GM21360 (cell line): ENCODE measurements at regions not wholly inside any gene's neighbourhood (a gene's known extent, or its start where the extent isn't known, plus 50 kb on each side); places are given as distances from the start of the nearest gene placed in this dataset.
"Not testable (repeated sequence)": the region's sequence is repeated elsewhere in the genome, so short reads cannot be mapped to it uniquely, and the experiment has no call there.

Experiments used
- ATAC-seq: cut with Tn5 transposase; IDR thresholded peaks from one replicate; pipeline ENCODE4 v1.9.1; 2021; ENCODE audit warnings: mild to moderate bottlenecking, moderate library complexity; ENCODE audit not compliant: unreplicated experiment

DNA sequence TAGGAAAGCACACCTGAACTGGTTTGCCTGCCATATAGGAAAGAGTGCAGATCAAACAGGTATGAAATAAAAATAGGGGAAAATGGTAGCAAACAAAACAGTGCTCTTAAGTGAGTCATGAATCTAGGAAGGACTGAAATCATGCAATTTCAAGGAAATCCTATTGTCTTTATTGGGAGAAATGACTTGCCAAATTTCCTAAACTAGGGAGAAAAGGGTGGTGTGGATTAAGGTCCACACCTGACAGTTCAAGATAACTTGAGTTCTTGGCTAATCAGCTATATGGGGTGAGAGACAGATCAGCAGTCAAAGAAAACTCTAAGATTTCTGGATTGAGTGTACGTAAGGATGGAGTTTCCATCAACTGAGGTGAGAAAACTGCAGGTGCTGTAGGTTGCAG lies 101.1 kb downstream of the PRKAB2 start:
- no peak for ATAC-seq

DNA sequence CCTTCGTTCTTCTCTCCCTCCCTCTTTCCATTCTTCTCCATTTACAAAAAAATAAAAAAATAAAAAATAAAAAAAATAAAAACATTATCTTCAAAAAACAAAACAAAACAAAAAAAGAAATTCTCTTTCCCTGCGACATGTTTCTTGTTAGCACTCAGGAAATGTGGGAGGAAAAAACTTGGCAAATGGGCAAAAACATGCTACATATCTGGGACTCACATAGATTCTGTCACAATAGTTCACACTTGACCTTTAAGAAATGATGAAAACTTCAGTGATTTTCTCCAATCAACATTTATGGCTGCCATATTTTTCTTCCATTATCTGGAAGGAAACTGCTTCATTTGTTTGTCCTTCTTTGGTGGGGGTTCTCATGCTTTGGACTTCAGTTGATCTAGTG lies 109.3 kb downstream of the PRKAB2 start:
- ATAC-seq: no peak

DNA sequence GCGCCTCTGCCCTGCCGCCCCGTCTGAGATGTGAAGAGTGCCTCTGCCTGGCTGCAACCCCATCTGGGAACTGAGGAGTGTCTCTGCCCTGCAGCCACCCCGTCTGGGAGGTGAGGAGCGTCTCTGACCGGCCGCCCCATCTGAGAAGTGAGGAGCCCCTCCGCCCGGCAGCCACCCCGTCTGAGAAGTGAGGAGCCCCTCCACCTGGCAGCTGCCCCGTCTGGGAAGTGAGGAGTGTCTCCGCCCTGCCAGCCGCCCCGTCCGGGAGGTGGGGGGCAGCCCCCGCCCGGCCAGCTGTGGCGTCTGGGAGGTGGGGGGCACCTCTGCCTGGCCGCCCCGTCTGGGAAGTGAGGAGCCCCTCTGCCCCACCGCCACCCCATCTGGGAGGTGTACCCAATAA lies 110.4 kb downstream of the PRKAB2 start:
- not testable (repeated sequence) for ATAC-seq

DNA sequence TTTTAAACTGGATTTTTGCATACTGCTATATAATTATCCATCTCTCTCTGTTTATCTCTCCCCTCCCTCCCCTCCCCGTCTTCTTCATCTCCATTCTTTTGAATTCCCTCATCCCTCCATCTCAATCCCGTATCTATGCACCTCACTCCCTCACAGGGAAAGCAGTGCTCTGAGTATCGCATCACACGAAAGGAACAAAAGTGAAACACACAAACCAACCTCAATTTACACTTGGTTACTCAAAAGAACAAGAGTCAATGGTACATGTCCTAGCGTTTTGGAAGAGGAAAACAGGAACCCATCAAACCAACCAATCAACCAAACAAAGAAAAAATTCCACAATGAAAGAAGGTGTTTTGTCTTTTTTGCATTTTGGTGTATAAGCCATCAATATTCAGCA lies 115.1 kb downstream of the NBPF12 start:
- no peak for ATAC-seq

DNA sequence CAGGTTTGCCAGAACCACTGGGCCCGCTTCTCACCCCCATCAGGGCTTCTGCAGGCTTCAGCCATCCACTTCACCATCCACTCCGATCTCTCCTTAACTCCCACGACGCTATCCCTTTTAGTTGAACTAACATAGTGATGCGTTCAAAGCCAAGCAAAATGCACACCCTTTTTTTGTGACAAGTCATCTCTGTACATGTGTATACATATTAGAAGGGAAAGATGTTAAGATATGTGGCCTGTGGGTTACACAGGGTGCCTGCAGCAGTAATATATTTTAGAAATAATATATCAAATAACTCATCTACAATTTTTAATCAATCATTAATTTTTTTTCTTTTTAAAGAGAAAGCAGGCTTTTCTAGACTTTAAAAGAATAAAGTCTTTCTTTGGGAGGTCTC lies 114.6 kb downstream of the NBPF12 start:
- no peak for ATAC-seq

DNA sequence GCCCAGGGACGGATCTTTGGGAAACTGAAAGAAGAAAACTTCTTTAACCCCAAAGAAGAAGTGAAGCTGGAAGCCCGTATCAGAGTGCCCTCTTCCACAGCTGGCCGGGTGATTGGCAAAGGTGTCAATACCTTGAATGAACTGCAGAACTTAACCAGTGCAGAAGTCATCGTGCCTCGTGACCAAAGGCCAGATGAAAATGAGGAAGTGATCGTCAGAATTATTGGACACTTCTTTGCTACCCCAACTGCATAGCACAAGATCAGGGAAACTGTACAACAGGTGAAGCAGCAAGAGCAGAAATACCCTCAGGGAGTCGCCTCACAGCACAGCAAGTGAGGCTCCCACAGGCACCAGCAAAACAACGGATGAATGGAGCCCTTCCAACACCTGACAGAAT lies 114.0 kb downstream of the NBPF12 start:
- ATAC-seq: no peak

DNA sequence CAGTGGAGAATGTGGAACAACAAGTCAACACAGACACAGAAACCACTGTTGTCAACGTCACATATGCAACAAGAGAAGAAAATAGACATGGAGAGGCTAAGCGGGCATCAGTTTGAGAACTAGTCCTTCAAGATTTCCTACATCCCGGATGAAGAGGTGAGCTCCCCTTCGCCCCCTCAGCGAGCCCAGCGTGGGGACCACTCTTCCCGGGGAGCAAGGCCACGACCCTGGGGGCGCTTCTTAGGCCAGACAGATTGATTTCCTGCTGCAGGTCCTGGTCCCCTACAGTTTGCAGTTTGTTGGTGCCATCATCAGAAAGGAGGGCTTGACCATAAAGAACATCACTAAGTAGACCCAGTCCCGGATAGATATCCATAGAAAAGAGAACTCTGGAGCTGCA lies 113.0 kb downstream of the NBPF12 start:
- ATAC-seq: no peak

DNA sequence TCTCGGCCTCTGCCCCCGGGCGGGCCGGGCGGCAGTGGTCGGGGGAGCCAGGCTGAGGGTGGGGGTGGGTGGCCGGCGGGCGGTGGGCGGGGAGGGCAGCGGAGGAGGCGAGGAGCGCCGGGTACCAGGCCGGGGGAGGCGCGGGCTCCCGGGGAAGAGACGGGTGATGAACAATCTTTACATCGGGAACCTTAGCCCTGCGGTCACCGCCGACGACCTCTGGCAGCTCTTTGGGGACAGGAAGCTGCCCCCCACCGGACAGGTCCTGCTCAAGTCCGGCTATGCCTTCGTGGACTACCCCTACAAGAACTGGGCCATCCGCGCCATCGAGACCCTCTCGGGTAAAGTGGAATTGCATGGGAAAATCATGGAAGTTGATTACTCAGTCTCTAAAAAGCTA lies 112.5 kb downstream of the NBPF12 start:
- no peak for ATAC-seq

DNA sequence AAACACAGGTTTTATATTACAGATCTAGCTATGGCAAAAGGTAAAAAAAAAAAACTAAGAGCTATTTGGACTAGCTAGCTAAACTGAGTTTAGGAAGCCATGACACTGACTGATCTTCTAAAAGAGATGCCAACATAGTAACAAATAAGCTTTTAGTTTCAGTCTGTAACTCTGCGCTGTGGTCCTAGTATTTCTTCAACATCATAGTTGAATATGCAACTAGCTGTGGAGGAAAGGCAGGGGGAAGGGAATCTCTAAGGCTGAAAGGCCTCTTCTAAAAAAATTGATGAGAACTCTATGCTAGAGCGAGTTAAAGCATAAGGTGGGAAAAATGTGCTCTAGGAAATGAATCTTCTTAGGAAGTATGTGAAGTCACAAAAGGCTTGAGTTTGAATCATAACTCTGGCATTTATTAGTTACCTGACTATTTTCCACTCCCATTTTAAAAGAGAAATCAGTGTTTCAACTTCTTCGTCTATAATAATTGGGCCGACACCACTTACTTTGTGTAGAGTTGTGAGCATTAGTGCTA lies 108.8 kb downstream of the NBPF12 start:
- ATAC-seq: not testable (repeated sequence)

DNA sequence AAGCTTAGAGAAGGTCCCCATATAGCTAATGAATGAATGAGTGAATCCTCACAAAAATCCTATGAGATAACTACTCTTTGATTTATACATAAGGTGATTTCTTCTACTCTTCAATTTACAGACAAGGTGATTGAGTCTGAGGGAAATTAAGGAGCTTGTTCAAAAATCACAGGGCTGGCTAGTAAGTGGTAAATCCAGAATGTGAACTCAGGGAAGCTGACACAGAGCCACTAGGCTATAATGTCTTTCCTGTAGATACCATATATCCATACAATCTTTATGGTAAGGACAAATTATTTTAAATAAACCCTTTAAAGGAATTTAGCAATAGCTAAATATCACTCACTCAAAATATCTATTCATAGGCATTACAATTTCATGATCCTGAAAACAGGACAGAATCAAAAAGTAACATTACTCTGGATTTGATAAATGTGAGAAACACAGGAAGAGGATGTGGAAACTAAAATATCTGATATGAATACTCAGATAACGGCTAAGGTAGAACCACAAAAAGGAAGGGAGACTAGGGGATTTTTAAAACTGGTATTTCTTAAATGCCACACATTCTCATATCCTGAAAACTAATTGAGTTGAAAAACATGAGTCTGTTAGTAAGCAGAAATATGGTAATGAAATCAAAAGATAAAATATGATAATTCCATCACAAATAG lies 108.2 kb downstream of the NBPF12 start:
- ATAC-seq: no peak
